PC-3 (cell line): ENCODE measurements at regions not wholly inside any gene's neighbourhood (a gene's known extent, or its start where the extent isn't known, plus 50 kb on each side); places are given as distances from the start of the nearest gene placed in this dataset.

ENCODE experiments used
- ATAC-seq: fragments of 200-7000 bp; cut with Tn5 transposase; 2 replicates; pipeline ENCODE4 v1.9.1; 2020; ENCODE audit warnings: mild to moderate bottlenecking, moderate library complexity
- BruUV-seq: library from RNA; stranded (reverse); fragments of 400-500 nt; replicated peaks from 2 replicates; lab custom pipeline; 2021; lab: Mats Ljungman, UMichigan
- CTCF ChIA-PET: fragments of 300-600 bp; sonication (Branson Sonifier 250); formaldehyde crosslinking; loops from one replicate; lab custom pipeline; 2022; ENCODE audit warnings: antibody characterized with exemption; lab: Charles Lee
- POLR2A ChIA-PET: fragments of 300-600 bp; sonication (Branson Sonifier 250); formaldehyde crosslinking; loops from one replicate; lab custom pipeline; 2022; ENCODE audit warnings: antibody characterized with exemption; ENCODE audit not compliant: unreplicated experiment; lab: Charles Lee
- DNase-seq: peaks from one replicate; pipeline ENCODE4 v3.0.0-alpha.2; 2015
- H2AFZ ChIP-seq: fragments of 300-600 bp; sonication (generic); 2 replicates; pipeline ENCODE4 v1.6.0; 2016; ENCODE audit warnings: antibody characterized with exemption, low read length
- H3F3A ChIP-seq: fragments of 300-600 bp; sonication (generic); one replicate; pipeline ENCODE4 v1.6.0; 2017; ENCODE audit warnings: antibody characterized with exemption, low read length, control low read depth, mild to moderate bottlenecking; ENCODE audit not compliant: unreplicated experiment
- H3K27ac ChIP-seq: fragments of 300-600 bp; sonication (generic); 2 replicates; pipeline ENCODE4 v1.5.1; 2016; ENCODE audit warnings: mild to moderate bottlenecking, low read length
- H3K27me3 ChIP-seq: fragments of 300-600 bp; sonication (generic); 2 replicates; pipeline ENCODE4 v1.6.1; 2016; ENCODE audit warnings: low read length, mixed read lengths
- H3K36me3 ChIP-seq: fragments of 300-600 bp; sonication (generic); 2 replicates; pipeline ENCODE4 v1.6.1; 2016; ENCODE audit warnings: low read depth, mixed run types, low read length, mixed read lengths
- H3K4me1 ChIP-seq: fragments of 300-600 bp; sonication (generic); 2 replicates; pipeline ENCODE4 v1.5.1; 2016; ENCODE audit warnings: low read length; ENCODE audit not compliant: insufficient read depth
- H3K4me2 ChIP-seq: fragments of 300-600 bp; sonication (generic); 2 replicates; pipeline ENCODE4 v1.6.0; 2016; ENCODE audit warnings: low read length
- H3K4me3 ChIP-seq: fragments of 300-600 bp; sonication (generic); 2 replicates; pipeline ENCODE4 v1.5.1; 2016; ENCODE audit warnings: mild to moderate bottlenecking, low read length, mixed read lengths
- H3K79me2 ChIP-seq: fragments of 300-600 bp; sonication (generic); 2 replicates; pipeline ENCODE4 v1.6.1; 2017; ENCODE audit warnings: low read length, mixed read lengths
- H3K9ac ChIP-seq: fragments of 300-600 bp; sonication (generic); 2 replicates; pipeline ENCODE4 v1.6.0; 2016; ENCODE audit warnings: mild to moderate bottlenecking, low read length
- H3K9me2 ChIP-seq: fragments of 300-600 bp; sonication (generic); replicated peaks from 2 replicates; pipeline ENCODE4 v1.6.1; 2016; ENCODE audit warnings: mixed run types, low read length, mixed read lengths
- H3K9me3 ChIP-seq: fragments of 300-600 bp; sonication (generic); 2 replicates; pipeline ENCODE4 v1.6.1; 2016; ENCODE audit warnings: low read length, mixed read lengths
- H4K20me1 ChIP-seq: fragments of 300-600 bp; sonication (generic); 2 replicates; pipeline ENCODE4 v1.6.1; 2016; ENCODE audit warnings: low read length, mixed read lengths
- CTCF ChIP-seq: fragments of 300-600 bp; sonication (generic); conservative IDR thresholded peaks from 2 replicates; pipeline ENCODE4 v1.5.1; 2017; ENCODE audit warnings: antibody characterized with exemption, low read depth, mild to moderate bottlenecking, low read length
- EZH2 ChIP-seq: fragments of 300-600 bp; sonication (generic); IDR thresholded peaks from one replicate; pipeline ENCODE4 v1.6.1; 2017; ENCODE audit warnings: antibody characterized with exemption, mild to moderate bottlenecking, low read length; ENCODE audit not compliant: unreplicated experiment
- EZH2phosphoT487 ChIP-seq: fragments of 300-600 bp; sonication (generic); IDR thresholded peaks from 2 replicates; pipeline ENCODE4 v1.6.1; 2018; ENCODE audit warnings: mild to moderate bottlenecking, antibody characterized with exemption, low read length, borderline replicate concordance
- intact Hi-C: fragments of 100-400 bp; cut with micrococcal nuclease; formaldehyde crosslinking; loops from 2 replicates; pipeline ENCODE4 v1.9.0; 2023

- H4K20me1 ChIP-seq, result no peaks in the 10 kb centered on the region
- DNase-seq (no peak), ATAC-seq (no peak)
- no peaks in the 10 kb centered on the region for H3K36me3 ChIP-seq
- intact Hi-C loops, result loop anchor here (5.0 to 10.0 kb wide), 2 partner anchors 132 to 285 kb away; no protein-coding TSS in a partner anchor
- H3F3A ChIP-seq, result no peaks in the 10 kb centered on the region
- H3K4me1 ChIP-seq, result peaks cover 17% of the 10 kb centered on the region
- BruUV-seq, result no TSS peak
- no peak overlapping the region for H2AFZ ChIP-seq
- no peak overlapping the region for H3K27ac ChIP-seq
- no peaks in the 10 kb centered on the region for H3K27me3 ChIP-seq
- H3K79me2 ChIP-seq, result no peaks in the 10 kb centered on the region
- H3K9ac ChIP-seq, result no peak overlapping the region
- H3K9me2 ChIP-seq, result no peaks in the 10 kb centered on the region
- H3K9me3 ChIP-seq, result no peaks in the 10 kb centered on the region
- POLR2A ChIA-PET, result no interaction called here
- H3K4me2 ChIP-seq, result no peak overlapping the region
- TF ChIP-seq EZH2 (no peak), EZH2phosphoT487 (no peak), CTCF (no peak)
- CTCF ChIA-PET, result no interaction called here
- H3K4me3 ChIP-seq, result no peak overlapping the region
Observed at GRCh38 chr15:38992506-38992905, 427.9 kb upstream of the RASGRP1 start.

GRCh38 chr15:38992930-38993329 is 428.3 kb upstream of the RASGRP1 start:
- BruUV-seq, result no TSS peak
- H4K20me1 ChIP-seq, result no peaks in the 10 kb centered on the region
- H2AFZ ChIP-seq, result no peak overlapping the region
- H3K9me2 ChIP-seq, result no peaks in the 10 kb centered on the region
- H3K4me3 ChIP-seq, result no peak overlapping the region
- TF ChIP-seq EZH2phosphoT487 (no peak), CTCF (no peak), EZH2 (no peak)
- intact Hi-C loops, result loop anchor here (5.0 to 10.0 kb wide), 2 partner anchors 132 to 286 kb away; no protein-coding TSS in a partner anchor
- no peak overlapping the region for H3K4me2 ChIP-seq
- H3K27ac ChIP-seq, result no peak overlapping the region
- H3K27me3 ChIP-seq, result no peaks in the 10 kb centered on the region
- no peak overlapping the region for H3K9ac ChIP-seq
- no peaks in the 10 kb centered on the region for H3K79me2 ChIP-seq
- POLR2A ChIA-PET, result no interaction called here
- H3K36me3 ChIP-seq, result no peaks in the 10 kb centered on the region
- peaks cover 17% of the 10 kb centered on the region for H3K4me1 ChIP-seq
- H3K9me3 ChIP-seq, result no peaks in the 10 kb centered on the region
- ATAC-seq, result no peak
- no peak for DNase-seq
- no peaks in the 10 kb centered on the region for H3F3A ChIP-seq
- CTCF ChIA-PET, result no interaction called here

- Histone ChIP-seq H3K9ac (no peak overlapping the region), H4K20me1 (no peaks in the 10 kb centered on the region), H3K4me2 (no peak overlapping the region), H3K36me3 (no peaks in the 10 kb centered on the region), H3K9me3 (no peaks in the 10 kb centered on the region), H3K4me3 (no peak overlapping the region), H3F3A (no peaks in the 10 kb centered on the region), H3K27ac (no peak overlapping the region), H2AFZ (no peak overlapping the region), H3K27me3 (no peaks in the 10 kb centered on the region), H3K4me1 (peaks cover 17% of the 10 kb centered on the region), H3K79me2 (no peaks in the 10 kb centered on the region), H3K9me2 (no peaks in the 10 kb centered on the region)
- ChIA-PET CTCF (interaction anchor here (0.5 to 0.6 kb wide), 2 partner anchors 180 to 294 kb away, joined by 3 read pairs; no protein-coding TSS in a partner anchor), POLR2A (no interaction called here)
- DNase-seq (no peak), ATAC-seq (no peak)
- no TSS peak for BruUV-seq
- TF ChIP-seq CTCF, result no peak
- TF ChIP-seq EZH2, result no peak
- TF ChIP-seq EZH2phosphoT487, result no peak
- intact Hi-C loops, result loop anchor here (5.0 to 10.0 kb wide), 2 partner anchors 130 to 287 kb away; no protein-coding TSS in a partner anchor
Observed at GRCh38 chr15:38994310-38994709, 429.7 kb upstream of the RASGRP1 start.
